ENCODE measurements at regions not wholly inside any gene's neighbourhood (a gene's known extent, or its start where the extent isn't known, plus 50 kb on each side); places are given as distances from the start of the nearest gene placed in this dataset.
"Not testable (repeated sequence)": the region's sequence is repeated elsewhere in the genome, so short reads cannot be mapped to it uniquely, and the experiment has no call there.

GRCh38 chr3:144822671-144823070 is 851.0 kb downstream of the DIPK2A start:
- DNase-seq (ENCODE audit: low spot score): no peak

- no peak for DNase-seq (ENCODE audit: low spot score)
These were observed 860.5 kb downstream of the DIPK2A start for GRCh38 chr3:144831955-144832716.

- DNase-seq (ENCODE audit: low spot score): no peak
These were observed 868.4 kb downstream of the DIPK2A start for GRCh38 chr3:144839991-144840390.

GRCh38 chr3:144840866-144841265 is 869.2 kb downstream of the DIPK2A start:
- DNase-seq (ENCODE audit: low spot score): no peak

- DNase-seq (ENCODE audit: low spot score): no peak
These were observed 871.5 kb downstream of the DIPK2A start for GRCh38 chr3:144843099-144843498.

GRCh38 chr3:144852999-144853398 is 881.4 kb downstream of the DIPK2A start:
- DNase-seq (ENCODE audit: low spot score): no peak

- DNase-seq (ENCODE audit: low spot score): not testable (repeated sequence)
These were observed 882.4 kb downstream of the DIPK2A start for GRCh38 chr3:144854020-144854419.

- DNase-seq (ENCODE audit: low spot score): no peak
These were observed 887.5 kb downstream of the DIPK2A start for GRCh38 chr3:144859161-144859560.

- no peak for DNase-seq (ENCODE audit: low spot score)
These were observed 893.0 kb downstream of the DIPK2A start for GRCh38 chr3:144864646-144865045.

GRCh38 chr3:144865948-144866347 is 894.3 kb downstream of the DIPK2A start:
- no peak for DNase-seq (ENCODE audit: low spot score)

- no peak for DNase-seq (ENCODE audit: low spot score)
These were observed 894.9 kb downstream of the DIPK2A start for GRCh38 chr3:144866476-144866875.

- DNase-seq (ENCODE audit: low spot score): no peak
These were observed 896.9 kb downstream of the DIPK2A start for GRCh38 chr3:144868506-144868905.

- no peak for DNase-seq (ENCODE audit: low spot score)
These were observed 901.4 kb downstream of the DIPK2A start for GRCh38 chr3:144873066-144873465.

GRCh38 chr3:144875211-144875610 is 903.6 kb downstream of the DIPK2A start:
- no peak for DNase-seq (ENCODE audit: low spot score)

- no peak for DNase-seq (ENCODE audit: low spot score)
These were observed 905.7 kb downstream of the DIPK2A start for GRCh38 chr3:144877356-144877755.

- no peak for DNase-seq (ENCODE audit: low spot score)
These were observed 908.1 kb downstream of the DIPK2A start for GRCh38 chr3:144879701-144880100.

GRCh38 chr3:144893980-144894379 is 922.4 kb downstream of the DIPK2A start:
- no peak for DNase-seq (ENCODE audit: low spot score)

- DNase-seq (ENCODE audit: low spot score): no peak
These were observed 923.0 kb downstream of the DIPK2A start for GRCh38 chr3:144894576-144894975.

GRCh38 chr3:144900366-144900765 is 928.7 kb downstream of the DIPK2A start:
- DNase-seq (ENCODE audit: low spot score): no peak

- DNase-seq (ENCODE audit: low spot score): not testable (repeated sequence)
These were observed 936.0 kb downstream of the DIPK2A start for GRCh38 chr3:144907581-144907980.

- DNase-seq (ENCODE audit: low spot score): no peak
These were observed 941.3 kb downstream of the DIPK2A start for GRCh38 chr3:144912968-144913367.

GRCh38 chr3:144915202-144915601 is 943.6 kb downstream of the DIPK2A start:
- DNase-seq (ENCODE audit: low spot score): no peak

- no peak for DNase-seq (ENCODE audit: low spot score)
These were observed 950.1 kb downstream of the DIPK2A start for GRCh38 chr3:144921710-144922109.
